Neuronal stem cell (in vitro differentiated cells): ENCODE measurements at regions not wholly inside any gene's neighbourhood (a gene's known extent, or its start where the extent isn't known, plus 50 kb on each side); places are given as distances from the start of the nearest gene placed in this dataset.

Experiments used
- DNase-seq: peaks from one replicate; pipeline ENCODE4 v3.0.0-alpha.2; 2013; ENCODE audit warnings: low spot score
- H2AFZ ChIP-seq: one replicate; pipeline ENCODE4 v1.6.1; 2013; ENCODE audit warnings: mild to moderate bottlenecking, low read length, inconsistent platforms
- H2AK5ac ChIP-seq: 2 replicates; pipeline ENCODE4 v1.6.1; 2013; ENCODE audit warnings: low read depth, mild to moderate bottlenecking, inconsistent platforms, low read length, moderate library complexity, mixed read lengths
- H2BK120ac ChIP-seq: 2 replicates; pipeline ENCODE4 v1.6.1; 2013; ENCODE audit warnings: low read depth, mild to moderate bottlenecking, inconsistent platforms, low read length, moderate library complexity, mixed read lengths
- H2BK12ac ChIP-seq: one replicate; pipeline ENCODE4 v1.6.1; 2013; ENCODE audit warnings: low read length, inconsistent platforms
- H2BK15ac ChIP-seq: 2 replicates; pipeline ENCODE4 v1.6.1; 2013; ENCODE audit warnings: mild to moderate bottlenecking, low read length, inconsistent platforms, mixed read lengths
- H2BK5ac ChIP-seq: one replicate; pipeline ENCODE4 v1.6.1; 2013; ENCODE audit warnings: inconsistent platforms, mild to moderate bottlenecking, low read length, moderate library complexity
- H3K14ac ChIP-seq: one replicate; pipeline ENCODE4 v1.6.1; 2013; ENCODE audit warnings: low read length, inconsistent platforms
- H3K18ac ChIP-seq: 2 replicates; pipeline ENCODE4 v1.6.1; 2013; ENCODE audit warnings: low read length, inconsistent platforms
- H3K23ac ChIP-seq: 2 replicates; pipeline ENCODE4 v1.6.1; 2013; ENCODE audit warnings: low read depth, mild to moderate bottlenecking, mixed read lengths, low read length, inconsistent platforms; ENCODE audit not compliant: poor library complexity
- H3K27ac ChIP-seq: replicated peaks from 3 replicates; pipeline ENCODE4 v1.5.1; 2013; ENCODE audit warnings: low read length, inconsistent platforms
- H3K27me3 ChIP-seq, 3 experiments: 2 replicates each; pipeline ENCODE4 v1.6.1; 2013; ENCODE audit warnings: low read length in 3 of 3, mild to moderate bottlenecking in 2 of 3, inconsistent platforms in 1 of 3, low read depth in 1 of 3, mixed read lengths in 1 of 3, moderate library complexity in 1 of 3; ENCODE audit not compliant: control insufficient read depth in 3 of 3, insufficient read depth in 3 of 3
- H3K36me3 ChIP-seq, 2 donors: replicated peaks in 1 of 2; 2 replicates each; pipeline ENCODE4 v1.6.1; 2013; ENCODE audit warnings: low read length in 2 of 2; ENCODE audit not compliant: control insufficient read depth in 2 of 2, insufficient read depth in 2 of 2
- H3K4ac ChIP-seq: 2 replicates; pipeline ENCODE4 v1.6.1; 2013; ENCODE audit warnings: inconsistent platforms, mild to moderate bottlenecking, low read length, moderate library complexity
- H3K4me1 ChIP-seq, 2 donors: 1 replicate in 1 of 2; 2 replicates in 1 of 2; pipeline ENCODE4 v1.6.1; 2013; ENCODE audit warnings: low read length in 2 of 2, low read depth in 1 of 2; ENCODE audit not compliant: control insufficient read depth in 2 of 2, insufficient read depth in 1 of 2
- H3K4me2 ChIP-seq: one replicate; pipeline ENCODE4 v1.6.1; 2013; ENCODE audit warnings: mild to moderate bottlenecking, low read length, inconsistent platforms; ENCODE audit not compliant: insufficient read depth, poor library complexity, severe bottlenecking
- H3K4me3 ChIP-seq, 2 donors: 2 replicates each; pipeline ENCODE4 v1.5.1; 2013; ENCODE audit warnings: low read length in 2 of 2, mild to moderate bottlenecking in 2 of 2, inconsistent platforms in 1 of 2, moderate library complexity in 1 of 2
- H3K79me1 ChIP-seq: one replicate; pipeline ENCODE4 v1.6.1; 2013; ENCODE audit warnings: low read depth, mild to moderate bottlenecking, inconsistent platforms, low read length, moderate library complexity
- H3K9ac ChIP-seq: one replicate; pipeline ENCODE4 v1.6.1; 2013; ENCODE audit warnings: mild to moderate bottlenecking, low read depth, low read length, inconsistent platforms; ENCODE audit not compliant: poor library complexity
- H3K9me3 ChIP-seq, 2 donors: replicated peaks in 1 of 2; 2 replicates each; pipeline versions ENCODE3 to v1.6.1; 2013; ENCODE audit warnings: low read length in 2 of 2, mild to moderate bottlenecking in 2 of 2, inconsistent platforms in 1 of 2, low read depth in 1 of 2, mixed read lengths in 1 of 2, moderate library complexity in 1 of 2; ENCODE audit not compliant: control insufficient read depth in 2 of 2, insufficient read depth in 1 of 2
- H4K8ac ChIP-seq: one replicate; pipeline ENCODE4 v1.6.1; 2013; ENCODE audit warnings: low read depth, mild to moderate bottlenecking, inconsistent platforms, low read length, moderate library complexity
- H4K91ac ChIP-seq: one replicate; pipeline ENCODE4 v1.6.1; 2013; ENCODE audit warnings: low read length, low read depth, mild to moderate bottlenecking, inconsistent platforms; ENCODE audit not compliant: poor library complexity
- WGBS, 2 donors: extraction: QIAGEN DNeasy Blood & Tissue Kit; methylation state at CpG; one replicate each; pipeline ENCODE4 v1.1.7; 2013; ENCODE audit warnings: missing lambda C conversion rate in 2 of 2, mixed read lengths in 1 of 2; ENCODE audit not compliant: insufficient read length in 2 of 2, insufficient replicate concordance in 1 of 2; ENCODE audit errors: extremely low coverage in 2 of 2; 5-methylcytosine and 5-hydroxymethylcytosine counted together

- no CpG with 5 or more reads among the region's 3 CpGs for WGBS, 2 donors
- Histone ChIP-seq H3K36me3 (no peaks in the 10 kb centered on the region), H2AFZ (no peak overlapping the region), H2AK5ac (no peak overlapping the region), H2BK12ac (no peak overlapping the region), H3K27me3 (no peaks in the 10 kb centered on the region), H3K9me3 (peaks cover 0 to 1% of the 10 kb centered on the region in 2 donors), H3K4me1 (no peaks in the 10 kb centered on the region), H3K4ac (no peak overlapping the region), H3K23ac (no peak overlapping the region), H3K79me1 (no peaks in the 10 kb centered on the region), H3K4me2 (no peak overlapping the region), H3K18ac (no peak overlapping the region), H3K9ac (no peak overlapping the region), H4K8ac (no peak overlapping the region), H3K14ac (no peak overlapping the region), H3K27ac (no peak overlapping the region), H2BK120ac (no peak overlapping the region), H3K4me3 (no peak overlapping the region), H2BK15ac (no peak overlapping the region), H2BK5ac (no peak overlapping the region), H4K91ac (no peak overlapping the region)
- DNase-seq: no peak
Observed at GRCh38 chr2:181172676-181173075, 192.3 kb downstream of the UBE2E3 start.

GRCh38 chr2:181174611-181175580 is 194.5 kb downstream of the UBE2E3 start:
- Histone ChIP-seq H2AFZ (no peak overlapping the region), H2BK5ac (no peak overlapping the region), H3K18ac (no peak overlapping the region), H2AK5ac (no peak overlapping the region), H3K9me3 (peaks cover 0 to 1% of the 10 kb centered on the region in 2 donors), H3K4me3 (no peak overlapping the region), H3K9ac (no peak overlapping the region), H3K23ac (no peak overlapping the region), H3K4me2 (no peak overlapping the region), H3K36me3 (no peaks in the 10 kb centered on the region), H3K27me3 (no peaks in the 10 kb centered on the region), H3K14ac (no peak overlapping the region), H2BK120ac (no peak overlapping the region), H3K27ac (no peak overlapping the region), H4K8ac (no peak overlapping the region), H3K79me1 (no peaks in the 10 kb centered on the region), H3K4ac (no peak overlapping the region), H4K91ac (no peak overlapping the region), H2BK15ac (no peak overlapping the region), H3K4me1 (no peaks in the 10 kb centered on the region), H2BK12ac (no peak overlapping the region)
- DNase-seq: no peak
- WGBS, 2 donors: no CpG with 5 or more reads among the region's 5 CpGs

GRCh38 chr2:181176540-181176939 is 196.1 kb downstream of the UBE2E3 start:
- H3K27ac ChIP-seq: no peak overlapping the region
- no peak overlapping the region for H3K4ac ChIP-seq
- no peak overlapping the region for H3K23ac ChIP-seq
- no peak overlapping the region for H4K91ac ChIP-seq
- no peaks in the 10 kb centered on the region for H3K27me3 ChIP-seq
- H2BK12ac ChIP-seq: no peak overlapping the region
- H3K79me1 ChIP-seq: no peaks in the 10 kb centered on the region
- H3K18ac ChIP-seq: no peak overlapping the region
- no peak overlapping the region for H3K9ac ChIP-seq
- no peak overlapping the region for H3K4me3 ChIP-seq
- no peak overlapping the region for H2AFZ ChIP-seq
- H2AK5ac ChIP-seq: no peak overlapping the region
- WGBS, 2 donors: no CpG with 5 or more reads among the region's 1 CpG
- no peaks in the 10 kb centered on the region for H3K4me1 ChIP-seq
- H2BK5ac ChIP-seq: no peak overlapping the region
- H3K4me2 ChIP-seq: no peak overlapping the region
- H4K8ac ChIP-seq: no peak overlapping the region
- no peak for DNase-seq
- H2BK120ac ChIP-seq: no peak overlapping the region
- H3K36me3 ChIP-seq: no peaks in the 10 kb centered on the region
- H3K9me3 ChIP-seq: no peaks in the 10 kb centered on the region
- no peak overlapping the region for H2BK15ac ChIP-seq
- no peak overlapping the region for H3K14ac ChIP-seq

- H3K14ac ChIP-seq: no peak overlapping the region
- no peak overlapping the region for H3K18ac ChIP-seq
- DNase-seq: no peak
Observed at GRCh38 chr2:181177376-181177775, 197.0 kb downstream of the UBE2E3 start.

More at GRCh38 chr2:181177376-181177775, 197.0 kb downstream of the UBE2E3 start:
- no peak overlapping the region for H2AFZ ChIP-seq
- no peak overlapping the region for H2AK5ac ChIP-seq
- H4K8ac ChIP-seq: no peak overlapping the region
- no peak overlapping the region for H3K27ac ChIP-seq
- no peak overlapping the region for H2BK120ac ChIP-seq
- no peak overlapping the region for H3K4me2 ChIP-seq
- H3K4me3 ChIP-seq: no peak overlapping the region
- H3K4ac ChIP-seq: no peak overlapping the region
- no peaks in the 10 kb centered on the region for H3K79me1 ChIP-seq
- H2BK12ac ChIP-seq: no peak overlapping the region
- no peaks in the 10 kb centered on the region for H3K27me3 ChIP-seq
- H3K4me1 ChIP-seq: no peaks in the 10 kb centered on the region
- H3K9me3 ChIP-seq: no peaks in the 10 kb centered on the region
- H2BK15ac ChIP-seq: no peak overlapping the region
- no peak overlapping the region for H4K91ac ChIP-seq
- no peak overlapping the region for H2BK5ac ChIP-seq
- no peaks in the 10 kb centered on the region for H3K36me3 ChIP-seq
- no peak overlapping the region for H3K23ac ChIP-seq
- H3K9ac ChIP-seq: no peak overlapping the region
